Left lung (tissue), 4 donors: ENCODE measurements at regions not wholly inside any gene's neighbourhood (a gene's known extent, or its start where the extent isn't known, plus 50 kb on each side); places are given as distances from the start of the nearest gene placed in this dataset.
"Not testable (repeated sequence)": the region's sequence is repeated elsewhere in the genome, so short reads cannot be mapped to it uniquely, and the experiment has no call there.

ENCODE experiments used
- ATAC-seq: fragments of 200-7000 bp; cut with Tn5 transposase; one replicate; pipeline ENCODE4 v1.9.1; 2020; ENCODE audit warnings: moderate library complexity
- DNase-seq, 4 donors: peaks; one replicate each; pipeline ENCODE4 v3.0.0-alpha.2; 2013 to 2020
- H3K27ac ChIP-seq, 2 donors: fragments of 200-600 bp; sonication (generic) in 1 of 2; one replicate each; pipeline versions ENCODE4 v1.5.0 to v1.8.0; 2020 to 2021
- H3K27me3 ChIP-seq, 2 donors: fragments of 200-600 bp; sonication (generic) in 1 of 2; one replicate each; pipeline versions ENCODE4 v1.5.0 to v1.8.0; 2020 to 2021
- H3K36me3 ChIP-seq, 2 donors: fragments of 200-600 bp; sonication (generic) in 1 of 2; one replicate each; pipeline versions ENCODE4 v1.5.0 to v1.8.0; 2020 to 2021
- H3K4me1 ChIP-seq, 2 donors: fragments of 200-600 bp; one replicate each; pipeline ENCODE4 v1.8.0; 2021
- H3K4me3 ChIP-seq, 2 donors: fragments of 200-600 bp; sonication (generic) in 1 of 2; one replicate each; pipeline versions ENCODE4 v1.5.0 to v1.8.0; 2020 to 2021; ENCODE audit warnings: mild to moderate bottlenecking in 1 of 2
- H3K9me3 ChIP-seq, 2 donors: fragments of 200-600 bp; sonication (generic) in 1 of 2; one replicate each; pipeline versions ENCODE4 v1.5.0 to v1.8.0; 2020 to 2021
- intact Hi-C, 2 donors: fragments of 100-400 bp; cut with DNase I; formaldehyde crosslinking; loops; one replicate each; pipeline versions ENCODE4 v1.11.2 to v1.14.2; 2022
- TF ChIP-seq, protein P1 (sequence below), 2 donors: fragments of 200-600 bp; sonication (generic) in 1 of 2; IDR thresholded peaks; one replicate each; pipeline versions ENCODE4 v1.5.0 to v1.8.0; 2021; ENCODE audit warnings: antibody characterized with exemption in 2 of 2
- donor health status: DM: no; HTN: yes; CAD: no.
- donor health status: DM: no; HTN: no; CAD: no.

DNA sequence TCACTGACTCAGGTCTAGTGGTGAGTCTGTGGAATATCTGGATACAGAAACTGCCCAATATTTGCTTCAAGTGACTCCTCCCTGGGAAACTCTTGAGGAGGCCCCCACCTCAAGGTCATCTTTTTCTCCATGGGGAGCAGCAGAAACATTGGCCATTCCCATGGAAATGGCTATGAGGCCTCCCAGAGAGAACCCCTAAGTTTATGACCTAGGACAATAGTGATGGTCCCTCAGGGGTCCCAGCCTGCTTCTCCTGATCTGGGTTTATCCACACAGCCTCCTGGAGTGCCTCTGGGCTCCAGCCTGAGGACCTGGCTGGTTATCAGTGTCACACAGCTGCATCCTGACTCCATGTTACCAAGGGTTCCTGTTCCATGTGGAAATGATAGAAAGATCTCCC is 131.2 kb downstream of the ZNF280B start:
- DNase-seq (no peak), ATAC-seq (no peak)
- Histone ChIP-seq H3K27me3 (peaks cover 0 to 40% of the 10 kb centered on the region in 2 donors), H3K27ac (no peak overlapping the region), H3K9me3 (no peaks in the 10 kb centered on the region), H3K36me3 (no peaks in the 10 kb centered on the region), H3K4me3 (no peak overlapping the region), H3K4me1 (no peaks in the 10 kb centered on the region)
- intact Hi-C loops: no loop called here
- TF ChIP-seq, protein P1, sequence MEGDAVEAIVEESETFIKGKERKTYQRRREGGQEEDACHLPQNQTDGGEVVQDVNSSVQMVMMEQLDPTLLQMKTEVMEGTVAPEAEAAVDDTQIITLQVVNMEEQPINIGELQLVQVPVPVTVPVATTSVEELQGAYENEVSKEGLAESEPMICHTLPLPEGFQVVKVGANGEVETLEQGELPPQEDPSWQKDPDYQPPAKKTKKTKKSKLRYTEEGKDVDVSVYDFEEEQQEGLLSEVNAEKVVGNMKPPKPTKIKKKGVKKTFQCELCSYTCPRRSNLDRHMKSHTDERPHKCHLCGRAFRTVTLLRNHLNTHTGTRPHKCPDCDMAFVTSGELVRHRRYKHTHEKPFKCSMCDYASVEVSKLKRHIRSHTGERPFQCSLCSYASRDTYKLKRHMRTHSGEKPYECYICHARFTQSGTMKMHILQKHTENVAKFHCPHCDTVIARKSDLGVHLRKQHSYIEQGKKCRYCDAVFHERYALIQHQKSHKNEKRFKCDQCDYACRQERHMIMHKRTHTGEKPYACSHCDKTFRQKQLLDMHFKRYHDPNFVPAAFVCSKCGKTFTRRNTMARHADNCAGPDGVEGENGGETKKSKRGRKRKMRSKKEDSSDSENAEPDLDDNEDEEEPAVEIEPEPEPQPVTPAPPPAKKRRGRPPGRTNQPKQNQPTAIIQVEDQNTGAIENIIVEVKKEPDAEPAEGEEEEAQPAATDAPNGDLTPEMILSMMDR (IDR thresholded peaks at IDR 0.05): no peak

- Histone ChIP-seq H3K27me3 (peaks cover 0 to 48% of the 10 kb centered on the region in 2 donors), H3K4me3 (no peak overlapping the region), H3K36me3 (no peaks in the 10 kb centered on the region), H3K27ac (no peak overlapping the region), H3K4me1 (no peaks in the 10 kb centered on the region), H3K9me3 (no peaks in the 10 kb centered on the region)
- no peak for ATAC-seq
- DNase-seq: no peak
- intact Hi-C loops: no loop called here
- TF ChIP-seq, protein P1 (IDR thresholded peaks at IDR 0.05): no peak
These were observed 129.8 kb downstream of the ZNF280B start for GRCh38 chr22:22378446-22379415.

DNA sequence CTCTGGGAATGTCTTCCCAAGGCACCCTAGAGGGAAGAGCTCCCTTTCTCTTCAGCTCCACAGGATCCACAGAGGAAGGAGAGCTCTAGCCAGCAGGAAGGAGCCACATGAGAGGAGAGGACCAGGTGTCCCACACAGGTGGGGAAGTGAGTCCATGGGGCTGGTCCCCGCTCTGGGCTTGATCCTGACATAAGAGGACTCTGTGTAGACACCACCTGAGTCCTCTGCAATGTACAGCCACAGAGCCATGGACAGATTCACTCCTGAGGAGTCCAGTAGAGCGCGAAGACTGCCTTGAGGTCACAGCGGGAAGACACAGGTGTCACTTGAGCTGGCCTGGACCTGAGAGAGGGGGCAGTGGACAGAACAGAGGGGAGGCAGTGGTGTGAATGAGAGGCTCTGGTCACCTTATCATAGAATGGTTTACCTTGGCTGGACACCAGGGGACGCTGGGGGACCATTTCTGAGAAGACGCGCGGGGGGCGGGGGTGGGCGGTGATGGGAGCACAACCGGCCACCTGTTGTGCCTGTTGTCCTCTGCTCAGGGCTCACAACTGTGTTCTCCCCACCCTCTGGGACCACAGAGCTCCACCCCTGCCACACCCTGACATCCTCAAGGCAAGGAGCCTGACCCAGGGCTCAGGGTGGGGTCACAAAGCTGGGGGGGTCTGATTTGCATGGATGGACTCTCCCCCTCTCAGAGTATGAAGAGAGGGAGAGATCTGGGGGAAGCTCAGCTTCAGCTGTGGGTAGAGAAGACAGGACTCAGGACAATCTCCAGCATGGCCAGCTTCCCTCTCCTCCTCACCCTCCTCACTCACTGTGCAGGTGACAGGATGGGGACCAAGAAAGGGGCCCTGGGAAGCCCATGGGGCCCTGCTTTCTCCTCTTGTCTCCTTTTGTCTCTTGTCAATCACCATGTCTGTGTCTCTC is 128.2 kb downstream of the ZNF280B start:
- intact Hi-C loops: no loop called here
- DNase-seq: no peak
- ATAC-seq: no peak
- TF ChIP-seq, protein P1 (IDR thresholded peaks at IDR 0.05): no peak
- H3K9me3 ChIP-seq: no peaks in the 10 kb centered on the region
- peaks cover 4 to 59% of the 10 kb centered on the region in 2 donors for H3K27me3 ChIP-seq
- no peak overlapping the region for H3K27ac ChIP-seq
- no peaks in the 10 kb centered on the region for H3K36me3 ChIP-seq
- H3K4me3 ChIP-seq: no peak overlapping the region
- no peaks in the 10 kb centered on the region for H3K4me1 ChIP-seq

- H3K9me3 ChIP-seq, DNase-seq, ATAC-seq, H3K4me3 ChIP-seq, intact Hi-C loops, H3K36me3 ChIP-seq, H3K27ac ChIP-seq, H3K4me1 ChIP-seq: not testable (repeated sequence)
- H3K27me3 ChIP-seq: peaks cover 4 to 62% of the 10 kb centered on the region in 2 donors
These were observed 127.2 kb downstream of the ZNF280B start for GRCh38 chr22:22381292-22381691.

- no peak overlapping the region for H3K27ac ChIP-seq
- DNase-seq: no peak
- ATAC-seq: no peak
- TF ChIP-seq, protein P1 (IDR thresholded peaks at IDR 0.05): no peak
- H3K4me3 ChIP-seq: no peak overlapping the region
- H3K4me1 ChIP-seq: no peaks in the 10 kb centered on the region
- H3K36me3 ChIP-seq: no peaks in the 10 kb centered on the region
- intact Hi-C loops: no loop called here
- H3K27me3 ChIP-seq: peaks cover 4 to 67% of the 10 kb centered on the region in 2 donors
- no peaks in the 10 kb centered on the region for H3K9me3 ChIP-seq
These were observed 124.3 kb downstream of the ZNF280B start for GRCh38 chr22:22384267-22384666.
